ENCODE measurements at regions not wholly inside any gene's neighbourhood (a gene's known extent, or its start where the extent isn't known, plus 50 kb on each side); places are given as distances from the start of the nearest gene placed in this dataset.

DNA sequence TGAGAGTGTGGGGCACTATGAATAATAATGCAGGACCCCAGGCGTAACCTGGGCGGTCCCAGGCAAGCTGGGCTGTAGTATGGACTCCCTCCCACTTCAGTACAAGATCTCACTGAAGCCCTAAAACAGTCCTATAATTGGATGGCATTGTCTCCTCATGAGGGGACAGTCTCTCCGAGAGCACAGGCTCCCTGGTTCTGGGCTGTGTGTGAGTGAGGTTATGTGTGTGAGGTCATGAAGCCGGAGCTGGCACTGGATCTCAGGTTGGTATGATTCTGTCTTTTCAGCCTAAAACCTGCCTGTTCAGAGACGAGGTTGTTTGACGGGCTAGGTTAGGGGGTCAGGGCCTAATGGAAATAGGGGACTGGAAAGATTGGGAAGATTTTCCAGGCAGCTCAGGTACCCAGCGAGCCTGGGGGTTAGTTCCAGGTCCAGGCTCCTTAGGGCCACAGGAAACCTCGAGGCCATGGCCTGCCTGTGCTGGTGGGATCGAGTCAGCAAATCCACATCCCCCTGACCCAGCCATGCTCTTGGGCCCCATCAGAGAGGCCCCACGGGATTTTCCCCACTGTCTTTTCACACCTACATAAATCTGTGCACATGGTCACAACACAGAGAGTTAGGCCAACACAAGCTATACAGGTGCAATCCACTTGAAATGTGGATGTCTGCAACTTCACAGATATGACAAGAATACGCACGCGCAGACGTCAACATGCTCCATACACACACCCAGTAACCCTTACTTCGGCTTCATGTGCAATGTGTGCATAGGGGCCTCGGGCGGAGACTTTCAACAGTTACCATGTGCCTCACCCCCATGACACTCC lies 94.8 kb downstream of the INHBB start:
- no peak for DNase-seq (ENCODE audit: low read depth in 2 of 2)

DNA sequence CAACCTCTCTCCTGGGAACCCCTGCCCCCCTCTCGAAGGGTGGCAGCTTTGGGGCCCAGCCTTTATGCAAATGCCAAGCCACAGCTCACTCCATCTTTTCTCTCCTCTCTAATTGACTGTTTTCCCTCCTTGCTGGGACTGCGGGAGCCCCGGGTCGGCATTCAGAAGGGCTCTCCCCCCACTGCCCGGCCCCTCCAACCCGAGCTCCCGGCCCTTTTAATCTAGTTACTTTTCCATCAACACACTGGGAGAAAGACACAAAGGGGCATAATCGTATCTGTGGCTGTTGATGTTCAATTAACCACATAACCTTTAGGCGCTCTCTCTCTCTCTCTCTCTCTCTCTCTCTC lies 95.4 kb downstream of the INHBB start:
- no peak for DNase-seq (ENCODE audit: low read depth in 2 of 2)

GRCh38 chr2:120441744-120442471 lies 96.0 kb downstream of the INHBB start:
- no peak for DNase-seq (ENCODE audit: low read depth in 2 of 2)

DNA sequence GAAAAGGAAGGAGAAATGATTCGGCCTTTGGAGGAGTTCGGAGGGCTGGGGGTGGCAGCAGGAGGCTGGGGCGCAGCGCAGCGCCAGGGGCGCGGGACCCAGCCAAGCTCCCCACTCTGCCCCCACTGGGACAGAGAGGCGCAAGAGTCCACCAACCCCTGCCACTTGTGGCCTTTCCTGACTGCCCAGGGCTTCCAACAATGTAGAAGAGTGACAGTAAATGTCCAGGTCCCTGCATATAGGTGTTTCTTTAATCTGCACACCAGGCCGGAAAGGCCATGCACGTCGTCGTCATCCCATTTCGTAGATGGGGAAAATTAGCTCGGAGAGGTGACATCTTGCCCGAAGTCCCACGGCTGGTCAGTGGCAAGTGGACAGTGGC lies 96.6 kb downstream of the INHBB start:
- DNase-seq (ENCODE audit: low read depth in 2 of 2), result no peak

DNA sequence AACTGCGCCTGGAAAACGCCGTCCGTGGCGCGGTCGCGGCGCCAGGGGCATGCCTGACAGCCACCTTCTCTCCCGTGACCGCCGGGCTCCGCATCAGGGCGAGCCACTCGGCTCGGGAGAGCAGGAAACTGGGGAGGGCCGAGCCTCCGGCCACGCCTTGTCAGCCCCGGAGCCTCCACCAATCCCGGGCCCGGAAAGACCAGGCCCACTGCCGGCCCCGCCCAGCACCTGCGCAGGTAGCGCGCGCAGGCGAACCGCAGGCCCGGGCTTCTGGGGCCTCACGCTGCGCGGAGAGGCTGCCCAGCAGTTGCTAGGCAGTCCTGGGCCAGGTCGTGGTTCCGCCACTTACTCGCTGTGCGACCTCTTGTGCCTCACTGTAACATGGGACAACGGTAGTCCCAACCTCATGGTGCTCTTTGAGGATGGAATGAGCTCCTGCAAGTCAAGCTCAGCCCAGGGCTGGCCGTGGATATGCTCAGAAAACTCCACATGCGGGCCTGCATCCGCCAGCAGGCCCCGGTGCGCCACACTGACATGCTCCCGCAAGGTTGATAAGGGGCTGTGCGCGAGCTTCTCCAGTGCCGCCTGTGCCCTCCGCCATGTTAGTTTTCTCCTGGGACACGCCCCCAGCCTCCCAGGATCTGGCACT lies 97.1 kb downstream of the INHBB start:
- DNase-seq (ENCODE audit: low read depth in 2 of 2), result peak in 1 of 2 donors; percentile 12

GRCh38 chr2:120443946-120444345 lies 98.0 kb downstream of the INHBB start:
- no peak for DNase-seq (ENCODE audit: low read depth in 2 of 2)

DNA sequence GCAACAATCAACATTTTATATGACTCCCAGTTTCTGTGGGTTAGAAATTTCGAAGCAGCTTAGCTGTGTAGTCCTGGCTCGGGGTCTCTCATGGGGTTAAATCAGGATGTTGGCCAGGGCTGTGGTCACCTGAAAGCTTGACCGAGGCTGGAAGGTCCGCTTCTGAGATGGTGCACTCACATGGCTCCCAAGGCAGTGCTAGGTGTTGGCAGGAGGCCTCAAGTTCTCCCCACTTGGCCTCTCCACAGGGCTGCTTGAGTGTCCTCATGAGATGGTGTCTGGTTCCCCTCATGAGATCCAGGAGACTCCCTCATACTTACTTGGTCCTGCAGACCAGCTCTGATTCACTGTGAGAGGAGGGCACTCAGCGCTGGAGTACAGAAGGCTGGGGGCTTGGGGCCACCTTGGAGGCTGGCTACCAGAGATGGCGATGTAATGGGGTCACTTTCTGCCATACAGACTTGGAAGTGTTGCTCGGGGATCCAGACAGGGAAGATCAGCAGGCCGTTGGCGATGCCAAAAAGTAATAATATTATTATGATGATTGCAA lies 98.8 kb downstream of the INHBB start:
- DNase-seq (ENCODE audit: low read depth in 2 of 2), result no peak

DNA sequence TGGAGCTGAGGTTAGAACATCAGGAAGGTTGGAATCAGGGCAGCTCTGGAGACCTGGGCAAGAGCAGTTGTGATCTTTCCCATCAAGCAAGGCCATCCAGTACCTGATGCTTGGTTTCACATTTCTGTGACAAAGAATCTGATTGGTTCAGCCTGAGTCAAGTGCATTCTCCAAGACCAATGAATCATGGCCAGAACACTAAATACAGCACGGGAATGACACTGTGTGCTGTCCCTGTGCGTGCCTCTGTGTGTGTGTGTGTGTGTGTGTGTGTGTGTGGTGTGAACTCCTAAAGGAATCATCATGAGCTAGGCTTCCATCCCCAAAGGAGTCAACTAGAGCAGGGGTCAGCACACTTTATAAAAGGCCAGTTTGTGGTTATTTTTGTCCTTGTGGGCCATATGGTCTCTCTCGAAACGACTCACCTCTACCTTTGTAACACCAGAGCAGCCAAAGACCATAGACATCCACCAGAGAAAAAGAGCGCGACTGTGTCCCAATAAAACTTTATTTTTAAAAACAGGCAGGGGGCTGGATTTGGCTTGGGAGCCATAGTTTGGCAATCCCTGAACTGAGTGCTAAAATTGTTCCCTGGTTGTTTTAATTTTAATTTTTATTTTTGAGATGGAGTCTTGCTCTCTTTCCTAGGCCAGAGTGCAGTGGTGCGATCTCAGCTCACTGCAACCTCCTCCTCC lies 99.7 kb downstream of the INHBB start:
- no peak for DNase-seq (ENCODE audit: low read depth in 2 of 2)

DNA sequence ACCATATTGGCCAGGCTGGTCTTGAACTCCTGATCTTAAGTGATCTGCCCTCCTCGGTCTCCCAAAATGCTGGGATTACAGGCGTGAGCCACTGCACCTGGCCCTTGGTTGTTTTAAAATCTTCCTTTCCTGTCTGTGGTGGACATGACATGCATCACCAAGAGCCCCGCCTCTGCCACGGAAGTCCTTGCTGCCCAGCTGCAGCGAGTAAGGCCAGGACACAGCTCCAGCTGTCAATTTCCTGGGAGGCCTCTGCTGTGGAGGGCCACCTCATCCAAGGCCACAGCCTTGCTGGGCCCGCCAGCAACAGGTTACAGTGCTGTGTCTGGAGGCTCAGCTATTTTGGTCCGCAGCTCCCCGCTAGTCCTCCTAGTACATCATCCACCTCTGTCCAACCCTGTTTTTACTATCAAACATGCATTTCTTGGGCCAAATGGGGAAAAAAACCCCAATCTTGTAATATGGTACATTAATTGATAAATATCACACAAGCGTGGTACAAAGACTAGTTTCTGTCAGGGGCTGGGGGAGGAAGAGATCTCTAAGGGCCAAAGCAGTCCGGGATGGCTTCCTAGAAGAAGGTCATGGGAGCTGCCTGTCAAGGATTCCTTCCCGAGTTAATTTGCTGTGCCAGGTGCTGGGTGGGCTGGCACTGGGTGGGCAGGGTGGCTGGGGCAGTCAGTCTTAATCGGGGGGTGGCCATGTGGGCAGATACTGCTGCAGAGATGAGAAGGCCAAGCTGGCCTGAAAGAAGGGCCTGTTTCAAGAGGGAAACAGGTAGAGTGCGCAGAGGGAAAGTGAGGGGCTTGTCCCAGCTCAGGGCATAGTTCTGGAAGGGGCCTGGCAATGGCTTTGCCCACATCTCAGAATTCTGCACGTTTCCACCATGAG lies 100.5 kb downstream of the INHBB start:
- DNase-seq (ENCODE audit: low read depth in 2 of 2), result no peak

GRCh38 chr2:120447127-120447785 lies 101.3 kb downstream of the INHBB start:
- no peak for DNase-seq (ENCODE audit: low read depth in 2 of 2)

- no peak for DNase-seq (ENCODE audit: low read depth in 2 of 2)
These were observed 102.5 kb downstream of the INHBB start for GRCh38 chr2:120448436-120448835.

GRCh38 chr2:120448961-120449810 lies 103.2 kb downstream of the INHBB start:
- no peak for DNase-seq (ENCODE audit: low read depth in 2 of 2)

DNA sequence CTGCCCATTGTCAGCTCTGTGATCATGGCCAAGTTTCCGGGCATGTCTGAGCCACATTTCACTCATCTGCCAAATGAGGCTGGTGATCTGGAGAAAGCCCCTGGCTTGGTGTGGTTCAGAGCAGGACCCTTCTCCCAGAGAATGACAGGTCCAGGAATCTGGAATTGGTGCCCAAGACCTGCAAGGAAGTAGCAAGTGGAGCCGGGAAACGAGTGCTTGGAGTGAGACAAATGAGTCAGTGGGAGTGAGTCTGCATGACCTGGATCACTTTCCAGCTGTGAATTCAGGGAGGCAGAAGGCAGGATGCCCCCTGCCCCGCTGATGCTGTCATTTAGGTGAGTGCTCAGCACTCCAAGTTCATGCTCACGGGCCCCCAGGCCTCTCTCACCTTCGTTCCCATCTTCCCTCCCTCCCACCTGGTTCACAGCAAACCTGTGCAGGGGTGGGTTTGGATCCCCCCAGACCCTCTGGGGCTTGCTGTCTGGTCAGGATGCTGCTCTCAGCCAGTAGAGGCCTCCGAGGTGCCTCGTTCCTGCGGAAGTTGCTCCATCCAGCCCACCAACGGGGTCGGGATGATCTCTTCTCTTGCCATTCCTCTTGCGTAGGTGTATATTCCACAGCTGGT lies 104.4 kb downstream of the INHBB start:
- DNase-seq (ENCODE audit: low read depth in 2 of 2), result no peak

DNA sequence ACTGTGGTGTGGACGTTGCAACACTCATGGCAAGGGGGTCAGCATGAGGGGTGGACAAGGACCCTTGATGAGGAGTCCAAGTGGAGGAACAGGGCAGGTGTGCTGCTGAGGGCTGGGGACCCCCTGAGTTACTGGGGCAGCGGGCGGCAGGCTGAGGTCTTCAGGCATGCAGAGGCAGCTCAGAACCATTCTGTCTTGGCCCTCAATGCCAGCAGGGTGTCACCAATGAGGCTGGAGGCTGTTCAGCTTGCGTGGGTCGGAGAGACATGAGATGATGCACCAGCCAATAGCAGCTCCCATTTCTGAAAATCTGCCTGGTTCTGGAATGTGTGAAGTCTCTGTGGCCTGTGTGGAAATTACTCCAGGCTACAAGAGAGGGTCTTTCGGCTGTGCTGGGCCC lies 105.4 kb downstream of the INHBB start:
- no peak for DNase-seq (ENCODE audit: low read depth in 2 of 2)

DNA sequence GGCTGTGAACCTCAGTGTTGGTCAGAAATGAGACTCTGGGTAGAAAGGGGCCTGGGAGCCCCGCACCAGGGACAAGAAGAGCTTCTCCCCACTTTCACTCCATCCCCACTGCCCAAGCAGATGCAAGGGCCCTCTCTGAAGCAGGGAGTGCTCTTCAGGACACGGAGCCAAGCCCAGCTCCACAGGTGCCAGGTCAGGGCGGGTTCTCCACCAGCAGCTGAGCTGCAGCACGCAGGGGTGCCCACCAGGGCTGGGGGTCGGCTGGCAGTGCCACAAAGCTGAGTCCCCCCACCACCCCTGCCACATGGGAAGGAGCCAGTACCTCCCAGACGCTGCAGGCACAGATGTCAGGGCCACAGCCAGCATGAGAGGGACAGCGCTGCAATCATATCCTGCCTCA lies 106.2 kb downstream of the INHBB start:
- DNase-seq (ENCODE audit: low read depth in 2 of 2), result no peak

DNA sequence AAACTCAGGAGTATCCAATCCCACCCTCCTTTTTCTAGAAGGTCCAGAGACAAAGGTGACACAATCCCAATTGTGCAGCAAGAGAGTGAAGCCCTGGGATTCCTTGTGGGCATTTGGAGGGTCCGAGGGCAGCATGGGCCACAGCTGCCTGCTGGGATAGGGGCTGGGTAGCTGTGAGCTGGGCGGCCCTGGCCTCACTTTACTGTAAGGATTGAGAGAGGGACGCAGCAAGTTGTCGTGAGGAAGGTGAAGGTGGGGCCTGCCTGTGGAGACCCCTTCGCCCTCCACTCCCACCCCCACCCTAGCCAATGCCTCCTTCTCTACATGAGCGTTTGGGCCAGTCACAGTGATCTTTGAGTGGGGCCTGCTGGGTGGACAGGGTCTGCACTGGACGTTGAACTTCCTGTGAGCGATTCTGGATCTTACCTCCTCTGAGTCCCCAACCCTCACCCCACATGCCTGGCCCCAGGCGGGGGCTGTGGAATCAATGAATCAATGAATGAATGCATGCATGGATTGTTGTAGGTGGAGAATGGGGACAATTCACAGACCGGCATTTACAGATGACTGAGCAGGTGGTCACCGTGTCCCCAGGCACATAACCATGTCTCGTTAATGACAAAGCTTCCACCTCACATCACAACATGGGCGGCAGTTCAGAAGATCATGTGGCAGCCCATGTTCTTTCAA lies 107.2 kb downstream of the INHBB start:
- DNase-seq (ENCODE audit: low read depth in 2 of 2), result no peak

DNA sequence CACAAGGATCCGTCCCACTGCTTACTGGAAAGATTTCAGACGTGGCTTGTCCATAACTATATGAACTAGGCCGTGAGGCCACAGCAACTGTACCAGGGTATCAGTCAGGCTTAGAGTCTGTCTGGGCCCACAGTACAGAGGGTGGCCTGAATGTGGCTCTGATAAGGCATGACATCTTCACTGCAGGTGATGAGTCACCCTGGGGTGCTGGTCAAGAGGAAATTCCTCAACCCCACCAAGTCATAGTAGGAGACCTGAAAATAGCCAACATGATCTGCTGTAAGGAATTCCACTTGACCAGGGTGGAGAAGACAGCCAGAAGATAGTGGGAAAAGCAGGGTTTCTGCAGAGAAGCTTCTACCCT lies 107.7 kb downstream of the INHBB start:
- DNase-seq (ENCODE audit: low read depth in 2 of 2), result no peak

DNA sequence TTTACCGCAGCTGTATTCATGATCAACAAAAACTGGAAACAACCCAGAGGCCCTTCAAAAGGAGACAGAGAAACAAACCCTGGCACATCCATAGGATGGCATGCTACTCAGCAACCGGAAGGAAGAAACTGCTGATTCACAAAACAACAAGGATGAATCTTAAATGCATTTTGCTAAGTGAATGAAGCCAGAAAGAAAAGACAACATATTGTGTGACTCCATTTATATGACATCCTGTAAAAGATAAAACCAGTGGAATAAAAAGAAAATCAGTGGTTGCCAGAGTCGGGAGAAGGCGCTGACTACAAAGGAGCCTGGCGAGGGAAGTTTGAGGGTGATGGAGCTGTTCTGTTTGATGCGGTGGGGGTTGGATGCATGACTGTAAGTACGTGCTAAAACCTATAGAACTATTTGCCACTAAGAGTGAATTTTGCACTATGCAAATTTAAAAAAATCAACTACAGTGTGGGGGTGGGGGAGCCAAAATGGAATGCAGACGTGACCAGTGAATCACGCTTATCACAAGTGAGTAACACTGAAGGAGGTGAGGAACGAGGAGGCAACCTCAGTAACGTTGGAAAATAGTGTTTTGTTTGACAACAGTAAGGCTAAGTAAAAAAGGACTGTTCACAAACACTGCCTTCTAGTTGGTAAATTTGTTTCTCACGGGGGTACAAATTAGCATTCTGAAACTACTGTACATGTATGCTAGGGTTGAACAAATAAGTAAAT lies 108.9 kb downstream of the INHBB start:
- DNase-seq (ENCODE audit: low read depth in 2 of 2), result no peak
